ENCODE measurements at regions not wholly inside any gene's neighbourhood (a gene's known extent, or its start where the extent isn't known, plus 50 kb on each side); places are given as distances from the start of the nearest gene placed in this dataset.
A peak's percentile ranks its signal among the peaks of the same experiment; 100 is the strongest.
"Not testable (repeated sequence)": the region's sequence is repeated elsewhere in the genome, so short reads cannot be mapped to it uniquely, and the experiment has no call there.

GRCh38 chr5:34535433-34535832 lies 120.7 kb upstream of the RAI14 start:
- no peak for DNase-seq

GRCh38 chr5:34535944-34536623 lies 120.0 kb upstream of the RAI14 start:
- no peak for DNase-seq

GRCh38 chr5:34536699-34537098 lies 119.4 kb upstream of the RAI14 start:
- no peak for DNase-seq

- no peak for DNase-seq
Observed at GRCh38 chr5:34538026-34538672, 118.0 kb upstream of the RAI14 start.

GRCh38 chr5:34539183-34539582 lies 116.9 kb upstream of the RAI14 start:
- no peak for DNase-seq

- DNase-seq = no peak
Observed at GRCh38 chr5:34541067-34541466, 115.1 kb upstream of the RAI14 start.

- DNase-seq = no peak
Observed at GRCh38 chr5:34542818-34543217, 113.3 kb upstream of the RAI14 start.

GRCh38 chr5:34543687-34544086 lies 112.4 kb upstream of the RAI14 start:
- DNase-seq = no peak

- no peak for DNase-seq
Observed at GRCh38 chr5:34544403-34544802, 111.7 kb upstream of the RAI14 start.

GRCh38 chr5:34545164-34545563 lies 111.0 kb upstream of the RAI14 start:
- DNase-seq = no peak

- DNase-seq = no peak
Observed at GRCh38 chr5:34545626-34546025, 110.5 kb upstream of the RAI14 start.

- no peak for DNase-seq
Observed at GRCh38 chr5:34547300-34548085, 108.6 kb upstream of the RAI14 start.

GRCh38 chr5:34548086-34548403 lies 108.1 kb upstream of the RAI14 start:
- no peak for DNase-seq

GRCh38 chr5:34550247-34550646 lies 105.9 kb upstream of the RAI14 start:
- DNase-seq = peak; percentile 82

- peak; percentile 17 for DNase-seq
Observed at GRCh38 chr5:34550964-34551363, 105.2 kb upstream of the RAI14 start.

- peak; percentile 93 for DNase-seq
Observed at GRCh38 chr5:34551911-34552433, 104.2 kb upstream of the RAI14 start.

- DNase-seq = peak; percentile 52
Observed at GRCh38 chr5:34552686-34553085, 103.4 kb upstream of the RAI14 start.

- DNase-seq = peak; percentile 23
Observed at GRCh38 chr5:34553581-34553980, 102.5 kb upstream of the RAI14 start.

GRCh38 chr5:34554641-34555040 lies 101.5 kb upstream of the RAI14 start:
- no peak for DNase-seq

- no peak for DNase-seq
Observed at GRCh38 chr5:34555699-34556508, 100.2 kb upstream of the RAI14 start.

GRCh38 chr5:34556509-34556782 lies 99.7 kb upstream of the RAI14 start:
- no peak for DNase-seq

- DNase-seq = not testable (repeated sequence)
Observed at GRCh38 chr5:34561581-34561980, 94.5 kb upstream of the RAI14 start.

GRCh38 chr5:34562791-34563190 lies 93.3 kb upstream of the RAI14 start:
- no peak for DNase-seq

Measured in skin of body (tissue), 1 donor.